Right forelimb (tissue), 1 donor: ENCODE measurements at regions not wholly inside any gene's neighbourhood (a gene's known extent, or its start where the extent isn't known, plus 50 kb on each side); places are given as distances from the start of the nearest gene placed in this dataset.
"Not testable (repeated sequence)": the region's sequence is repeated elsewhere in the genome, so short reads cannot be mapped to it uniquely, and the experiment has no call there.

Source experiments
- DNase-seq: peaks from one replicate; pipeline ENCODE4 v3.0.0-alpha.2; 2018

DNA sequence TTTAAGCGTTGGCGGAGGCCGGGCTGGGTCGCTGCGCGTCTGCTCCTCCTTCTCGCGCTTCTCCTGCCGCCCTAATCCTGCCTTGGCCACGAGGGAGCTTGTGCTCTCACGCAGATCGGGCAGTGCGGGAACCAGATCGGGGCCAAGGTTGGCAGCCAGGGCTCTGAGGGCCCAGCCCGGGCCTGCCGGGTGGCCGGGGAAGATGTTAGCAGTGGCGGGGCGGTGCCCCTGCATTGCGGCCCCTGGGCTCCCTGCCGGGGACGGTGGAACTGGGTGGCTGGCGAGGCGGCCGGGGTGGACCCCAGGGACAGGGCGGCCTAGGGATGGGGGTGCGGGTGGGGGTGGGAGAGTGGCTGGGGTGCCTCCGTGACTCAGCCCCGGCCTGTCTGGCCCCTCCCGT, 297.4 kb downstream of the CACNA1B start:
- DNase-seq: not testable (repeated sequence)

DNA sequence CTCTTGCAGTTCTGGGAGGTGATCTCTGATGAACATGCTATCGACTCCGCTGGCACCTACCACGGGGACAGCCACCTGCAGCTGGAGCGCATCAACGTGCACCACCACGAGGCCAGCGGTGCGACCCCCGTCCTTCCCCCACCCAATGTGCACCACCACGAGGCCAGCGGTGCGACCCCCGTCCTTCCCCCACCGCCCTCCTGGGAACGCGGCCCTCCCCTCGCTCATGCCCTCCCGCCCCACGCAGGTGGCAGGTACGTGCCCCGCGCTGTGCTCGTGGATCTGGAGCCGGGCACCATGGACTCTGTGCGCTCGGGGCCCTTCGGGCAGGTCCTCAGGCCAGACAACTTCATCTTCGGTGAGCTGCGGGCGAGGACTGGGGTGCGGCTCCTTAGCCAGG, 297.8 kb downstream of the CACNA1B start:
- DNase-seq: not testable (repeated sequence)

DNA sequence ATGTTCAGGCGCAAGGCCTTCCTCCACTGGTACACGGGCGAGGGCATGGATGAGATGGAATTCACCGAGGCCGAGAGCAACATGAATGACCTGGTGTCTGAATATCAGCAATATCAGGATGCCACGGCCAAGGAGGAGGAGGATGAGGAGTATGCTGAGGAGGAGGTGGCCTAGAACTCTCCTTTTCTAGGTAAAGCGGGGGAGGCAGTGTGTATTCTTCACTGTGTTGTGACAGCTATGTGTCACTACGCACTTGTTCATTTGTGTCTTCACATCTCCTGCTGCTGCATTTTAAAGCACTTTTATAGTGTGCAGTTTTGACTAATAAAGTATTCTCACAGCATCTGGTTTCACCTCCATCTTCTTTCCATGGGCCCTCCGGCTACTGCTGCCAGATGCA, 299.5 kb downstream of the CACNA1B start:
- not testable (repeated sequence) for DNase-seq

DNA sequence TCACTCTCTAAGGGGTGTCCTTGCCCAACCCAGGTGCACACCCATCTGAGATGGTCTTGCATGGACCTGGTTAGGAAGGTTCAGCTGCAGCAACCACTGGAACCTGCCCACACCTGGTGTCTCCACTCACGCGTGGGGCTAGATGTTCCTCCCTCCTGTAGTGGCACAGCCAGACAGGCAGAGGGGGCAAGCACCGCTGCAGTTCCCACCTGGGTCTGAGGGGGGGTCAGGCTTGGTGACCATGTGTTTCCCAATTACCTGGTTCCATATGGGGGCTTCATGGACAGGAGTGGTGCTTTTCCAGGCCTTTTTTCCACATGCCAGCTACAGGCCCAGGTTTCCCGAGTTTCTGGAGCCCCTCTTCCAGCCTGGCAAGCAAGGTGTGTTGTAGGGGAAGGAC, 301.4 kb downstream of the CACNA1B start:
- not testable (repeated sequence) for DNase-seq

DNA sequence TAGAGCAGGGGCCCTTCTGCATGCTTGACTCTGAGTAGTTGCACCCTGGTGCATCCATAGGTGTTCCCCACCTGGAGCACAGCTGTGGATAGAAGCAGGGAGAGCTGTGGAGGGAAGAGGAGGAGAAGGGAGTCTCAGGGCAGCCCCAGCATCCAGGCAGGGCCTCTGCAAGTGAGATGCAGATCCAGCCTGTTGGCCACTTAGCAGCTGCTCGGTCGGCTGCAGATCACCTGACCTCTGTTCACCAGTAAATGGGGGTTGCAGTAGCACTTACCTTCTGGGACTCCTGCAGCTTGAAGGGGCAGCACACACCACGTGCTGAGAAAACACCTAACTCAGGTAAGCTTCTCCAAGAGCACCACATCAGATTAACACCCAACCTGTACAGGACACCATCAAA, 302.1 kb downstream of the CACNA1B start:
- DNase-seq: not testable (repeated sequence)

DNA sequence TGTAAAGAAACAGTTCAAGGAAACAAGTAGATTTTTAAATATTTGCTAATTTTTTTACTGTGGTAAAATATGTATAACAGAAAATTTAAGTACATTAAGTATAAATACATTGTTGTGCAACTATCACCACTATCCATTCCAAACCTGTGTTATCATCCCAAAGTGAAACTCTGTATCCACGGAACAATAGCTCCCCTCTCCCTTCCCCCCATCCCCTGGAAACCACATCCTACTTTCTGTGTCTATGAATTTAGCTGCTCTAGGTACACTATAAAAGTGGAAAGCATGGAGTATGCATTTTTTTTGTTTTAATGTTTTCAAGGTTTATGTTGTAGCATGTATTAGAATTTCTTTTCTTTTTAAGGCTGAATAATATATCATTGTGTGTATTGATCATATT, 304.4 kb downstream of the CACNA1B start:
- not testable (repeated sequence) for DNase-seq

DNA sequence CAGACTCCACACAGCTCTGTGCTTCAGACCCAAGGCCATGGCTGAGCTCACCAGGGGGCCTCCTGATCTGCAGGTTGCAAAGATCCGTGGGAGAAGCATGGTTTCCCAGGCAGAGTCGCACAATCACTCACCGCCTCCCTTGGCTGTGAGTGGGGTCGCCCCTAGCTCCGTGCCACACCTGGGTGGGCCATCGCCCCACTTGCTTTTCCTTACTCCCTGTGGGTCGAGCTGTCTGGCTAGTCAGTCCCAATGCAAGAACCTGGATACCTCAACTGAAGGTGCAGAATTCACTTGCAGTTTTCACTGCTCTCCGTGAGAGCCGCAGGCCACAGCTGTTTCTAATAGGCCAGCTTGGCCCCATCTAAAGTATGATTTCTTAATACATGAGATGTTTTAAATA, 319.6 kb downstream of the CACNA1B start:
- DNase-seq: not testable (repeated sequence)

DNA sequence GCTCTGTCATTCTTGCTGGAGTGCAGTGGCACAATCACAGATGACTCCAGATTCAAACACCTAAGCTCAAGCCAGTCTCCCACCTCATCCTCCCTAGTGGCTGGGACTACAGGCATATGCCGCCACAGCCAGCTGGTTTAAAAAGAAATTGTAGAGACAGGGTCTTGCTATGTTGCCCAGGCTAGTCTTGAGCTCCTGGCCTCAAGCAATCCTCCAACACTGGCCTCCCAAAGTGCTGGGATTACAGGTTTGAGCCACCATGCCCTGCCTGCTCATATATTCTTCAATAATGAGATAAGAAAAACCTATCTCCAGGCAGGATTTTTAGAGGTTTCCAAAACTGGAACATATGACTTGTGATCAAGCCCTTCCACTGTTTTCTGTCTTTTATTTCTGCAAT, 321.4 kb downstream of the CACNA1B start:
- not testable (repeated sequence) for DNase-seq

DNA sequence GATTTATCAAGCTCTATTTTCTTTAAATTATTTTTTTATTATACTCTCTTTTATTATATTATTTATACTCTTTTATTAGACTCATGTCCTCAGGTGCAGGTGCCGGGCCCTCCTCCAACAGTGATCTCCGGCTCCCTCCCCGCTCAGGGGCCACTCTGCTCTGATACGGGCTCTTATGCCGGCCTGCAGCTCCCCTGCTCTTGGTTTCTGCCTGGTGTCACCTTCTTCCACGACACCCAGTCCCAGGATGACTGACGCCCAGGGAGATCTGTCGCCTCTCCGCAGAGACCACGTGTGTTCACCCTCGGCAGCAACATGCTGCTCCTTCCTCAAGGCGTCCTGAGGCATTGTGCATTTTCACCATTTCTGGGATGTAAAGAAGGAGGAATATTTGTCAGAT, 322.3 kb downstream of the CACNA1B start:
- not testable (repeated sequence) for DNase-seq

DNA sequence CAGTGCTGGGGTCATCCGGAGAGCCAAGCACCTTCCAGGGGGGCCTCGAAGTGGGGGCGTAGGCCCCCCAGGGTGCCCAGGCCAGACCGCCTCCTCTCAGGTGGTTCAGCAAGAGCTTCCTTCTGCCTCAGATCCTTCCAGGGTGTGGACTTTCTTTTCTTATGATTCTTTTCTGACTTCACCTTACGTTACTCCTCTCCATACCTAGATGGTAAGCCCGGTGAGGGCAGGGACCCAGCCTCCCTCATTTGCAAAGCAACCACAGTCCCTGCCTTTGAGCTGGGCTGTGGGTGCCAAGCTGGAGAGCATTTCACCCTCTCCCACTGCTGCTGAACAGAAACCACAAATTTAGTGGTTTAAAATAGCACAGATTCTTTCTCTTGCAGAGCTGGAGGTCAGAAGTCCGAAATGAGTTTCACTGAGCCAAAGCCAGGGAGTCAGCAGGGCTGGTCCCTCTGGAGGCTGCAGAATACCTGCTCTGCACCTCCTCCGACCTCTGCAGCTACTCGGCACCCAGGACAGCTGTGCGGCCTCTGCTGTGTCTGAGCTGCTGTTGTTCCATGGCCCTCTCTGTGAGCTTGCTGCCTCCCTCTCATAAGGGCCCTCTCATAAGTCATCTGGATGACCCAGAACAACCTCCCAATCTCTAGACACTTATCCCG, 323.0 kb downstream of the CACNA1B start:
- not testable (repeated sequence) for DNase-seq

DNA sequence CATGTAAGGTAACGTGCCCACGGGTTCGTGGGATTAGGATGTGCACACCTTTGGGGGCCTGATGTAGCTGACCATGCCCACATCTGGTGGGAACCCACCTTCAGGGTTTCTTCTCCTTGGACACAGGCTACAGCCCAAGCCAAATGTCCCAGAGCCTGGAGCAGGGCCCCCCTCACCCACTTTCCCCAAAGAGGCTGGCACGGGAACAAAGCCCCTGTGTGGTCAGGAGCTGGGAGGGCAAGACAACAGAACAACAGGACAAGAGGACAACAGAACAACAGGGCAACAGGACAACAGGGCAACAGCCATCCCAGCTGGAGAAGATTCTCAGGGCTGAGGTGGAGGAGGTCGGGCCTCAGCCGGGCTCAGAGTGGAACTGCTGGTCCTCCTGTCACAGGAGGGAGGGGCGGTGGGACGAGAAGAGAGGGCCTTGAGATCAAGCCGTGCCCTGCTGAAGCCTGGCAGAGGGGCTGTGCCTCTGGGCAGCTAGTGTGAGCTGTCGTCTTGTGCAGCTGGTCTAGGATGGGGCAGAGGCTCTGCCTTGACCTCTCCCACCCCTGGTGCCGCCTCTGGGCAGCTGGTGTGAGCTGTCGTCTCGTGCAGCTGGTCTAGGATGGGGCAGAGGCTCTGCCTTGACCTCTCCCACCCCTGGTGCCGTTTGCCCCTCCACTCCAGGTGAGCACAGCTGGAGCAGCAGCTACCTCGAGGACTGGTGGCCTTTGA, 323.7 kb downstream of the CACNA1B start:
- DNase-seq: not testable (repeated sequence)

DNA sequence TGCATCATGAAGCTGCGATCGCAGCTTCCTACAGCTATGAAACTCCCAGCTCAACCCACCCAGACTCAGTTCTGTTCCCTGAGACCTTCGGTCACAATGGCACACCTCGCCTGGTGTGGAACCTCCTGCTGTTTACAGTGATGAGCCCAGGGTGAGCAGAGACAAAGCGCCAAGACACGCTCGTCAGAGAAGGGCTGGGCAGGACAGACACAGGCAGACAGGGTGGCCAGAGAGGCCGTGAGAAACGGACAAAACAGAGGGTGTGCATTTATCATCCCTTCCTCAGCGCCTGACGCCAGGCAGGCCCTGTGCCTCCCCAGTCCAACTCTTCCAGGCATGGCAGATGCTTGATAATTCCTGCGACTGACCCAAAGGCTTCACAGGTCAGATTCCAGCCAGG, 324.5 kb downstream of the CACNA1B start:
- not testable (repeated sequence) for DNase-seq

DNA sequence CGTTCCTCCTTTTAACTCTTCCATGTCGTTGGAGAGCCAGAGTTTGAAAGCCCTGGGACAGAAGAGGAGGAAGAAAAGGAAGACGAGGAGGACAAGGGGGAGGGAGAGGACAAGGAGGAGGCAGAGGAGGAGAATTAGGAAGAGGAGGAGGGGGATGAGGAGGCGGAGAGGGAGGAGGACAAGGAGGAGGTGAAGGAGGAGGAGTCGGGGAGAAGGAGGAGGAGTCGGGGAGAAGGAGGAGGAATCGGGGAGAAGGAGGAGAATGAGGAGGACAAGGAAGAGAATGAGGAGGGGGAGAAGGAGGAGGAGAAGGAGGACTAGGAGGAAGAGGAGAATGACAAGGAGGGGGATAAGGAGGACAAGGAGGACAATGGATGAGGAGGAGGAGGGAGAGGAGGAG, 325.7 kb downstream of the CACNA1B start:
- DNase-seq: not testable (repeated sequence)

DNA sequence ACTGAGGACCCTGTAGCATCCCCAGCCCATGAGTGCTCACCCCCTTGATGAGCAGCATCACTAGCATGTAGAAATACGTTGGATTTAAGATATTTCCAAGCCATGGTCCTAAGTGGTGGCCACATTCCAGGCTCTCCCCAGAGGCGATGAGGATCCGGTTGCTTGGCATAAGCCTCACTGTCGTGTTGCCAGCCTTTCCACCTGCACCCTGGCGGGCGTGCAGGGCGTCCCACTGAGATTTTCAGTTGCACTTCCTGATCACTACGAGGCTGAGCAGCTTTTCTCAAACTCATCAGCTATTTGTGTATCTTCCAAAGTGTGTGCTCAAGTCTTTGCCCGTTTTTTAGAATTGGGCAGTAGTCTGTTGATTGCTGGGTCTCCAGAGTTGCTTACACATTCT, 326.3 kb downstream of the CACNA1B start:
- not testable (repeated sequence) for DNase-seq

DNA sequence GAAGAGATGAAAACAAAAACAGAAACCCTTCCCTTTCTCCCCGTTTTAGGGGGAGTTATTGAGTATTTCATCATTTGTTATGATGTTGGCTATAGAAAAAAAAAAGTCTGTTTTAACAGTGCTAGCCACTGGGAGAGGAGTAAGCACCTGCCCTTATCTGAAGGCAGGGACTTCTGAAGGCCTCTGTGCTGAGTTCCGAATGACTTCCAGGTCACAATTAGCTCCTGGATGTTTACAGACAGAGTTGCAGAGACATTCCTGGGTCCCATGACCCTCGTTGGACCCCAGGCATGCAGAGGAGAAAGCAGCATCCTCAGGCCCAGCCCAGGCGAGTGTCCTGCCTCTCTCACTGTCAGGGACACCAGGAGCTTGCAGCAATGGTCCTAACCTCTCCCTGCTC, 328.5 kb downstream of the CACNA1B start:
- not testable (repeated sequence) for DNase-seq

DNA sequence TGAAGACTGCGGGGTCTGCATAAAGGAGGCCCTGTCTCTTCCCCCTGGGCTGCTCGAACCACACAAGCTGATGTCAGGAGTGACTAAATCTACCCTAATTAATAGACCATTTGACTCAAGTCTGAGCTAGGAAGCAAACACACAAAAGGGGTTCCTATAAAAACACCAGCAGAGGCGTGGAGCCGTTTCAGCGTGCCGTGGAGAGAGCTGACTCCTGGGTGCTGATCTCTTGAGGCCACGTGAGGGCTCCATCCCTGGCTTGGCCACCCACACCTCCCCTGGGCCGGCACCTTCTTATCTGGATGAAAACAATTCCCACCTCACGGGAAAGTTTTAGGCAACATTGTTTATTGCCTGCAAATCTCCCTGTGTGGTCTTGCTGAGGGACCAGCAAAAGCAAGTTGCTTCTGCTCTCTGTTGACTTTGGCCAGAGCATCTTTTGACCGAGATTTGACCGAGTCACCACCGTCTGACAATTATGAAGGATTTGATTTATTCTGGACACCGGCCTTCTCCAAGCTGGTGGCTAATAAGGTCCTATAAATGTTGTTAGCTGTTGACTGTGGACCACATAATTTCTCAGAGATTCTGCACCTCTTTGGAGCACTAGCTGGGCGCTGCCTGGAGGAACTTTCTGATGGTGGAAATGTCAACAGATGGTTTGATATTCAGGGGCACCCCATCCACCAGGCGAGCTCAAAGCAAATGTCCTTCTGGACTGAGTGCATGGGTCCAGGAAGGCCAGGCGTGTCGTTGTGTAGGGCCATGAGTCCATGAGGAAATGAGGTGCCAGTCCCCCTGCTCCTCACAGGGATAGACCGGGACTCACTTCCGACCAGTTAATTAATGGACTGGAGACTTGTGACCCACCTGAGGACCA, 330.0 kb downstream of the CACNA1B start:
- not testable (repeated sequence) for DNase-seq

DNA sequence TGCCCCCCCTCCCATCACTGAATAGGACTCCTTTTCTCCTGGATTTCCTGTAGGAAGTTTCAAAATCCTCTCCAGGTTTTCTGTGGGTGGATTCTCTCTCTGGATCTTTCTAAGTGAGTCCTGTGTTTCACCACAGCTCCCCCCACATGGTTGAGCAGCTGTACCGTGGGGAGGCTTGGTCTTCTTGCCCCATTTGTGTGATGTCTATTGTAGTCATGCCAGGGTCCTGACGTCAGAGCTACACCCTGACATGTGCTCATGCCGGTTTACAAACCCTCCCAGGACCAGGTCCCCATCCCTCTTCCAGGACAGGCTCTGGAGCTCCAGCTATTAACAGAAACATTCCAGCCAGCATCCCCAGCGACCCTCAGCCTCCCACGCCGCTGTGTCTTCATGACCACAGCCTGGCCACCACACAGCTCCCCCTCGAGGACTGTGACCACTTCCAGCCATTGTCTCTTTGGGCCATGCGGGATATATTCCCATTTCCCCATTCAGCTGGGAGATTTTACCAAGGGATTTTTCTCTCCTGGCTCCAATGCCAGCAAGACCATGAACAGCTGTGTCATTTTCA, 331.6 kb downstream of the CACNA1B start:
- DNase-seq: not testable (repeated sequence)

DNA sequence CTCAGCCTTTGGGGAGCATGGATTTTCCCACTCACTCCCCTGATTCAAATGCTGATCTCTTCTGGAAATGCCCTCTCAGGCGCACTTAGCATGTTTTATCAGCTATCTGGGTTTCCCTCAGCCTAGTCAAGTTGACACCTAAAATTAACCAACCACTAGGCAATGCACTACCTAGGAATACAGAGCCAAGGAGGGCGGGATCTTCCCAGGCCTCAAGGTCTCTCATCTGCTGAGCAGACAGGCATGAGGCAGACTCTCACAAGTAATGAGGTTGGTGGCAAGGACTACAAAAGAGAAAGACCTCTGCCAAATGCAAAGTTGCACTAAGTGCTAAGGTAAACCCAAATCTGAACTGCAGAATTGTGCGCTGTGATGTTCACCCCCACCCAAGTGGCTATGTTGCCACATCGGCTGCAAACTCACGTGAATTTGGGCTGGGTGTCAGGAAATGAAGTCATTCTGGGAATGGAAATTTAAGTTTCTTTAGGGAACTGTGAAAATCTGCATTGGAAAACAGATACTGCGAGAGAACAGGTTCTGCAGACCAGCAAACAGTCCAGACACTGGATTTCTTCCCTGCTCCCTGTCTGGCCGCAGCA, 332.9 kb downstream of the CACNA1B start:
- DNase-seq: peak; percentile 37

DNA sequence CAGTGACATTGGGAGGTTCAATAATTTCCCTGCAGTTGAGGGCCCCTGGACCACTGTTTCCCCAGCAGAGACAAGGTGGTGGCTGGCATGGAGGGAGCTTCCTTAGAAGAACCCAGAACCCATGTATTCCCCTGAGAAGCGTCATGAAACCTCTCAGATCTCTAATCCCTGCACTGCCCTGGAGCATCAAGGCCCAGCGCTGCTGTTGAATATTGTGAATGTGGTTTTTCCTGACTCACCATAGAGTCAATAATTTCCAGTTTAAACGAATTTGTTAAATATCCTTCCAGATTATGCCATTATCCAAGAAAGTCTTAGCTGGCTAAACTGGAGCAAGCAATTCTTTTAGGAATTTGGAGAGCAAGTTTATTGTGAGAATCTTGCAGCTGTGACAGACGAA, 333.5 kb downstream of the CACNA1B start:
- not testable (repeated sequence) for DNase-seq

DNA sequence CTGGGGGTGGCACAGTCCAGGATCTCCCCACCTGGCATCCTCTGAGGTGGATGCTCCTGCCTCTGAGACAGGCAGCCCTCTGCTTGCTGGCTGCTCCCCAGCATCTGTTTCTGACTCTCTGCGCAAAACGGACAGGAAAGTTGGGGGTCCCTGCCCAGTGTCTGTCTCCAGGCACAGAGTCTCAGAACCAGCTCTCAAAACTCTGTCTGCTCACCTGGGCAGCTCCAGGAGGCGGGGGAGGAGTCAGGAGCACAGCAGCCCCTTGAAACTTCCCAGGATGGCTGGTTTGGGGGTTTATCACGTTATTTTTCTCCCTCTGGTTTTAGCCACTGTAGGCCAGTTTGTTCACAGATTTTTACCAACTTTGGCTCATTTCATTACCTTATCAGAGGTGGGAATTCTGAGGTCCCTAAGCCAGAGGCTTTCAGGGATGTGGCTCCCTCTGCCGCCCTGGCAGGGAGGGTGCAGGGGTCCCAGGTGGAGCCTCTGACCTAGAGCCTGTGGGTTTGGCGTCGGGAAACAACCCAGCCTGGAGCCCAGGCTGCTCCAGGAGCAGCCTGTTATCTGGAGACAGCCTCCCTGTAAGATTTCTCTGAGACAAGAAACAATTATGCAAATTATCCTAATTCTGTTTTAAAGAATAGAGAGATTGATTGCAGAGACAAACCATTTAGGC, 334.1 kb downstream of the CACNA1B start:
- DNase-seq: not testable (repeated sequence)

DNA sequence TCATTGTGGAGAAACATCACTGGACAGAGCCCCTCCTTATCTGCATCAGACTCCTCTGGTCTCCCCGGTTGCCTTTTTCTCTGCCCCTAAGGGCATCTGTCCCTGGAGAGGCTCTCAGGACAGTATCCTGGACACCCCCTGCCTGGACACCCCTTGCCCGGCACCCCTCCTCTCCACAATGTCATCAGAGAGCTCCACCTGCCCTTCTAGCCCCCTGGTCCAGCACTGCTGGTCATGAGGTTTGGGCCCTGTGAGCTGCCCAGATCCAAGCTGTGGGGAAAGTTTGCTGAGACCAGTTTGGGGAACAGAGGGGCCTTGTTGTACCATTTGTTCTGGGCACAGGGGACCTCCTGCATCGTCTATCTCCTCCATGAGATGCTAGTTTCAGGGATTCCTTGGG, 335.2 kb downstream of the CACNA1B start:
- not testable (repeated sequence) for DNase-seq

DNA sequence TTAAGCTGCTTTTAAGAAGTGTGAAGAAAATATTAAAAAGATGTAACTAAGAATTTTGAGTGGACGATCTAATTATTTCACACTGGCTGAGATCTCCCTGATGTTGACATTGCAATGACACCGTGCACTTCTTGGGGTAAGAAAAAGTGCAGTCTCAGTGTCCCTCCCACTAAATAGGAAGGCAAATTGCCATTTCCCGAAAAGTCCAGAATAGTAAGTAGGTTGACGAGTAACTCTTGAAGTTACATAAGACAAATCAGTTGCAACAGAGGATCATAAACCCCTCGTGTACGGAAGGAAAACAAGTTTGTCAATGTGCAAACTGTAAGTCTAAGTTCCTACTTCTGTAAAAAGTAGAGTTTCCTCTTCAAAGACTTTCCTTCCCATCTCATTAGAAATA, 336.2 kb downstream of the CACNA1B start:
- DNase-seq: not testable (repeated sequence)
